Right atrium auricular region (tissue), 2 donors: ENCODE measurements at regions not wholly inside any gene's neighbourhood (a gene's known extent, or its start where the extent isn't known, plus 50 kb on each side); places are given as distances from the start of the nearest gene placed in this dataset.

Experiments
- DNase-seq: peaks from one replicate; pipeline ENCODE4 v3.0.0-alpha.2; 2019; ENCODE audit warnings: low spot score
- H3K27ac ChIP-seq, 2 donors: fragments of 200-600 bp; sonication (generic); 1 replicate in 1 of 2; 2 replicates in 1 of 2; pipeline ENCODE4 v1.5.1; 2016 to 2019
- H3K27me3 ChIP-seq, 2 donors: fragments of 200-600 bp; sonication (generic); one replicate each; pipeline versions ENCODE4 v1.5.1 to v1.6.0; 2017 to 2019
- H3K36me3 ChIP-seq: fragments of 200-600 bp; sonication (generic); one replicate; pipeline ENCODE4 v1.5.1; 2016
- H3K4me1 ChIP-seq, 2 donors: fragments of 200-600 bp; sonication (generic); one replicate each; pipeline versions ENCODE4 v1.5.1 to v1.6.0; 2017 to 2019
- H3K4me3 ChIP-seq, 2 donors: fragments of 200-600 bp; sonication (generic); 1 replicate in 1 of 2; 2 replicates in 1 of 2; pipeline ENCODE4 v1.5.1; 2017 to 2019; ENCODE audit warnings: mild to moderate bottlenecking in 1 of 2, moderate library complexity in 1 of 2
- H3K9me3 ChIP-seq, 2 donors: fragments of 200-600 bp; sonication (generic); one replicate each; pipeline ENCODE4 v1.5.1; 2019
- CTCF ChIP-seq, 2 donors: fragments of 200-600 bp; sonication (generic); IDR thresholded peaks; one replicate each; pipeline ENCODE4 v1.5.1; 2019; ENCODE audit warnings: antibody characterized with exemption in 2 of 2

GRCh38 chr5:89246252-89246651, 363.3 kb upstream of the MEF2C start:
- DNase-seq: no peak
- H3K4me1 ChIP-seq: no peaks in the 10 kb centered on the region
- no peaks in the 10 kb centered on the region for H3K27me3 ChIP-seq
- TF ChIP-seq CTCF (IDR thresholded peaks at IDR 0.05): no peak
- no peaks in the 10 kb centered on the region for H3K36me3 ChIP-seq
- no peak overlapping the region for H3K4me3 ChIP-seq
- H3K27ac ChIP-seq: no peak overlapping the region
- no peaks in the 10 kb centered on the region for H3K9me3 ChIP-seq

DNA sequence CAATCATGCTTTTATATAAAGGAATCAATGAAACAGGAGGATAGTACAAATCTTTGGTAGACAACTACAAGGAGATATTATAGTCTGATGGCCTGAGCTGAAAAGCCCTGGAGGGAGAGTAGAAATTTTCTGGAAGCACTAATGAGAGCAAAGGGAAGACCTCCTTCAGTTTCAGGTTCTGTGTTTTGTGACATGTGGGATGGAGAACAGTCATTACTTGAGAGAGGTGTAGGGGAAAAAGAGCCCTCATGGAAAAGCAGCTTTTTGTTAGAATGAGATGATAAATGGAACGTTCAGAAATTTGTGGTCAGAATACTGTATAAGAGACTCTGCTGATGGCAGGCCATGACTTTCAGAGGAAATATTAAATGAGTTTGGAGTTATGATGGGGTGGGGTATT, 360.6 kb upstream of the MEF2C start:
- no peaks in the 10 kb centered on the region for H3K4me1 ChIP-seq
- no peak overlapping the region for H3K4me3 ChIP-seq
- H3K9me3 ChIP-seq: no peaks in the 10 kb centered on the region
- no peak overlapping the region for H3K27ac ChIP-seq
- no peak for TF ChIP-seq CTCF (IDR thresholded peaks at IDR 0.05)
- H3K36me3 ChIP-seq: no peaks in the 10 kb centered on the region
- no peaks in the 10 kb centered on the region for H3K27me3 ChIP-seq
- DNase-seq: no peak

- Histone ChIP-seq H3K4me3 (no peak overlapping the region), H3K36me3 (no peaks in the 10 kb centered on the region), H3K27me3 (no peaks in the 10 kb centered on the region), H3K4me1 (no peaks in the 10 kb centered on the region), H3K27ac (no peak overlapping the region), H3K9me3 (no peaks in the 10 kb centered on the region)
- no peak for DNase-seq
- TF ChIP-seq CTCF (IDR thresholded peaks at IDR 0.05): no peak
Measured at GRCh38 chr5:89241186-89241585, 358.2 kb upstream of the MEF2C start.

GRCh38 chr5:89236900-89237299, 353.9 kb upstream of the MEF2C start:
- H3K4me1 ChIP-seq: no peaks in the 10 kb centered on the region
- no peaks in the 10 kb centered on the region for H3K36me3 ChIP-seq
- no peak for TF ChIP-seq CTCF (IDR thresholded peaks at IDR 0.05)
- H3K4me3 ChIP-seq: no peak overlapping the region
- no peak overlapping the region for H3K27ac ChIP-seq
- no peak for DNase-seq
- no peaks in the 10 kb centered on the region for H3K27me3 ChIP-seq
- no peaks in the 10 kb centered on the region for H3K9me3 ChIP-seq

DNA sequence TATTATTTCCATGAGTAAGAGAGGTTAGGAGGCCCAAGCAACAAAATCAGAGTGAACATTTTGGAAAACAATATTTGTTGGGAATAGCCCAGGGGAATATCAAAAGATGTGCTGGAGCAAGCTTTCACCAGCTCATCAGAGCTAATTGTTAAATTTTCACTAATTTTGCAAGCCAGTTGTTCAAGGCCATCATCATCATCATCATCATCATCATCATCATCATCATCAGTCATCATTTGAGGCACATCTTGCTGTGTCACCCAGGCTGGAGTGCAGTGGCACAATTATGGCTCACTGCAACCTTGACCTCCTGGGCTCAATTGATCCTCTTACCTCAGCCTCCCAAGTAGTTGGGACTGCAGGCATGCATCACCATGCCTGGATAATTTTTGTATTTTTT, 350.5 kb upstream of the MEF2C start:
- H3K4me3 ChIP-seq: no peak overlapping the region
- DNase-seq: no peak
- no peaks in the 10 kb centered on the region for H3K27me3 ChIP-seq
- H3K36me3 ChIP-seq: no peaks in the 10 kb centered on the region
- H3K9me3 ChIP-seq: no peaks in the 10 kb centered on the region
- no peaks in the 10 kb centered on the region for H3K4me1 ChIP-seq
- TF ChIP-seq CTCF (IDR thresholded peaks at IDR 0.05): no peak
- H3K27ac ChIP-seq: no peak overlapping the region

DNA sequence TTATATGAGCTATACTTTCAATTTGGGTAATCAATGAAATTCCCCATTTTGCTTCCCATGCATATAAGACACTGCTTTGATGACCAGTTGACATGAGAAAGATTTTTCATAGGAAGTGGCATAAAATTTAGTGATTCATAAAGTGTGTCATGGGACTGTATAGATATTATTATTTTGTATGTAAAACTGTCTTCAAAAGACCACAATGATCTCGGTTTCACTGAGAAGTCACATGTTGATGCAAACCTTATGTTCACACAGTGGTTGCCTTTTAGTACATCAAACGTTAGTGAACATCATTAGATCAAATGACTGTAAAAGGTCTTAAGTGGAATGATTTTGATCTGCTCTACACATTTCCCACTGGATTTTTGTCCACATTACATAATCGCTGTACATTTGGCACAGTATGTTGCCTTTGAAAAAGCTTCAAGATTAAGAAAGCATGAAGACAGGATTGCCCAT, 349.2 kb upstream of the MEF2C start:
- Histone ChIP-seq H3K27ac (no peak overlapping the region), H3K36me3 (no peaks in the 10 kb centered on the region), H3K27me3 (no peaks in the 10 kb centered on the region), H3K4me1 (no peaks in the 10 kb centered on the region), H3K9me3 (no peaks in the 10 kb centered on the region), H3K4me3 (no peak overlapping the region)
- no peak for DNase-seq
- TF ChIP-seq CTCF (IDR thresholded peaks at IDR 0.05): no peak
